HepG2 (cell line): ENCODE measurements at regions not wholly inside any gene's neighbourhood (a gene's known extent, or its start where the extent isn't known, plus 50 kb on each side); places are given as distances from the start of the nearest gene placed in this dataset.

ENCODE experiments used
- ATAC-seq: fragments of 200-7000 bp; cut with Tn5 transposase; 3 replicates; pipeline ENCODE4 v1.9.1; 2020; ENCODE audit warnings: mild to moderate bottlenecking, moderate library complexity
- BruUV-seq: library from RNA; stranded (reverse); fragments of 400-500 nt; replicated peaks from 2 replicates; lab custom pipeline; 2021; lab: Mats Ljungman, UMichigan
- CTCF ChIA-PET: fragments of 300-600 bp; formaldehyde crosslinking; extraction: SDS; loops from one replicate; lab custom pipeline; 2021; ENCODE audit warnings: low total read pairs, inconsistent platforms, low intra/inter-chr PET ratio; lab: Yijun Ruan, JAX
- POLR2A ChIA-PET: fragments of 350-600 bp; sonication (Branson Sonifier 250); formaldehyde crosslinking; loops from one replicate; lab custom pipeline; 2020; ENCODE audit warnings: antibody characterized with exemption, inconsistent platforms; lab: Yijun Ruan, JAX
- DNase-seq: peaks from one replicate; pipeline ENCODE4 v3.0.0-alpha.2; 2015; ENCODE audit warnings: low spot score
- FAIRE-seq: peaks from 3 replicates; lab custom pipeline; 2011; peaks lifted over from hg19 to GRCh38; lab: Jason Lieb, UNC
- H2AFZ ChIP-seq: one replicate; pipeline ENCODE4 v1.6.1; 2011; ENCODE audit warnings: low read length, inconsistent platforms
- H3K27ac ChIP-seq: fragments of 300-600 bp; 3 replicates; pipeline ENCODE4 v1.8.0; 2011; ENCODE audit warnings: mixed run types, mild to moderate bottlenecking, mixed read lengths, low read length, inconsistent platforms; ENCODE audit not compliant: insufficient read depth; ENCODE audit errors: extremely low read length
- H3K27me3 ChIP-seq, 2 experiments: fragments of 200-600 bp in 1 of 2; 2 replicates in 1 of 2; 3 replicates in 1 of 2; pipeline versions ENCODE4 v1.6.0 to v1.8.0; 2011; ENCODE audit warnings: low read length in 2 of 2, mild to moderate bottlenecking in 2 of 2, moderate library complexity in 2 of 2, inconsistent platforms in 1 of 2; ENCODE audit not compliant: insufficient read depth in 2 of 2, control insufficient read depth in 1 of 2
- H3K36me3 ChIP-seq, 2 experiments: fragments of 200-600 bp in 1 of 2; replicated peaks in 1 of 2; 2 replicates in 1 of 2; 3 replicates in 1 of 2; pipeline versions ENCODE4 v1.5.1 to v1.8.0; 2011; ENCODE audit warnings: low read length in 2 of 2, inconsistent platforms in 1 of 2; ENCODE audit not compliant: insufficient read depth in 2 of 2, control insufficient read depth in 1 of 2
- H3K4me1 ChIP-seq: 2 replicates; pipeline ENCODE4 v1.5.1; 2012; ENCODE audit warnings: low read length, inconsistent platforms; ENCODE audit not compliant: insufficient read depth
- H3K4me2 ChIP-seq: 2 replicates; pipeline ENCODE4 v1.6.0; 2011; ENCODE audit warnings: low read depth, low read length, inconsistent platforms
- H3K4me3 ChIP-seq, 3 experiments: fragments of 200-600 bp in 1 of 3; sonication (generic), shearing (Covaris generic) in 1 of 3; replicated peaks in 1 of 3; 2 replicates each; pipeline ENCODE4 v1.5.1; 2011 to 2016; ENCODE audit warnings: low read length in 3 of 3, inconsistent platforms in 2 of 3, low read depth in 2 of 3, mild to moderate bottlenecking in 2 of 3, control low read depth in 1 of 3, mixed read lengths in 1 of 3; ENCODE audit not compliant: insufficient read depth in 1 of 3
- H3K79me2 ChIP-seq: one replicate; pipeline ENCODE4 v1.6.1; 2011; ENCODE audit warnings: low read length, inconsistent platforms; ENCODE audit not compliant: insufficient read depth
- H3K9ac ChIP-seq: 2 replicates; pipeline ENCODE4 v1.6.0; 2011; ENCODE audit warnings: mild to moderate bottlenecking, low read depth, low read length, inconsistent platforms; ENCODE audit not compliant: insufficient read depth
- H3K9me3 ChIP-seq: 2 replicates; pipeline ENCODE4 v1.5.1; 2012; ENCODE audit warnings: mild to moderate bottlenecking, low read length
- H4K20me1 ChIP-seq: 2 replicates; pipeline ENCODE4 v1.6.0; 2011; ENCODE audit warnings: inconsistent platforms, mild to moderate bottlenecking, low read length, moderate library complexity; ENCODE audit not compliant: insufficient read depth
- SKIL ChIP-seq: sonication (generic); formaldehyde crosslinking; IDR thresholded peaks from 2 replicates; pipeline ENCODE4 v1.8.0; 2022; ENCODE audit warnings: missing genetic modification reagents, mild to moderate bottlenecking, moderate library complexity, borderline replicate concordance
- TCF7L2 ChIP-seq: IDR thresholded peaks from 2 replicates; pipeline ENCODE4 v1.6.1; 2011; ENCODE audit warnings: mild to moderate bottlenecking, low read depth, low read length, moderate library complexity
- ZBTB37 ChIP-seq: sonication (generic); formaldehyde crosslinking; IDR thresholded peaks from 2 replicates; pipeline ENCODE4 v1.4.0; 2020; ENCODE audit warnings: mild to moderate bottlenecking, missing genetic modification reagents
- WGBS: methylation state at CpG from one replicate; pipeline ENCODE4 v1.1.6; 2017; ENCODE audit warnings: low lambda C conversion rate; 5-methylcytosine and 5-hydroxymethylcytosine counted together
- in situ Hi-C: cut with HindIII; loops from 2 replicates; pipeline ENCODE4 v1.10.0; 2017; ENCODE audit warnings: low pct_unique_long_range_greater_than_20kb; ENCODE audit not compliant: extremely low pct_ligation_motif_present
- intact Hi-C: fragments of 100-400 bp; cut with micrococcal nuclease; formaldehyde crosslinking; loops from one replicate; pipeline ENCODE4 v1.10.0; 2022; ENCODE audit not compliant: unreplicated experiment
- TF ChIP-seq, protein P1 (sequence below): sonication (generic); formaldehyde crosslinking; IDR thresholded peaks from 2 replicates; pipeline ENCODE4 v1.9.0; 2022; ENCODE audit warnings: low read depth, missing genetic modification reagents

GRCh38 chr13:106344342-106344741, 191.1 kb downstream of the EFNB2 start (continued):
- TF ChIP-seq SKIL (CRISPR knock-in tag), result no peak
- TF ChIP-seq, protein P1, sequence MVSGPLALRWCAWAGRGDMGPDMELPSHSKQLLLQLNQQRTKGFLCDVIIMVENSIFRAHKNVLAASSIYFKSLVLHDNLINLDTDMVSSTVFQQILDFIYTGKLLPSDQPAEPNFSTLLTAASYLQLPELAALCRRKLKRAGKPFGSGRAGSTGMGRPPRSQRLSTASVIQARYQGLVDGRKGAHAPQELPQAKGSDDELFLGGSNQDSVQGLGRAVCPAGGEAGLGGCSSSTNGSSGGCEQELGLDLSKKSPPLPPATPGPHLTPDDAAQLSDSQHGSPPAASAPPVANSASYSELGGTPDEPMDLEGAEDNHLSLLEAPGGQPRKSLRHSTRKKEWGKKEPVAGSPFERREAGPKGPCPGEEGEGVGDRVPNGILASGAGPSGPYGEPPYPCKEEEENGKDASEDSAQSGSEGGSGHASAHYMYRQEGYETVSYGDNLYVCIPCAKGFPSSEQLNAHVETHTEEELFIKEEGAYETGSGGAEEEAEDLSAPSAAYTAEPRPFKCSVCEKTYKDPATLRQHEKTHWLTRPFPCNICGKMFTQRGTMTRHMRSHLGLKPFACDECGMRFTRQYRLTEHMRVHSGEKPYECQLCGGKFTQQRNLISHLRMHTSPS (CRISPR knock-in tag), result no peak
- no peak for TF ChIP-seq ZBTB37

DNA sequence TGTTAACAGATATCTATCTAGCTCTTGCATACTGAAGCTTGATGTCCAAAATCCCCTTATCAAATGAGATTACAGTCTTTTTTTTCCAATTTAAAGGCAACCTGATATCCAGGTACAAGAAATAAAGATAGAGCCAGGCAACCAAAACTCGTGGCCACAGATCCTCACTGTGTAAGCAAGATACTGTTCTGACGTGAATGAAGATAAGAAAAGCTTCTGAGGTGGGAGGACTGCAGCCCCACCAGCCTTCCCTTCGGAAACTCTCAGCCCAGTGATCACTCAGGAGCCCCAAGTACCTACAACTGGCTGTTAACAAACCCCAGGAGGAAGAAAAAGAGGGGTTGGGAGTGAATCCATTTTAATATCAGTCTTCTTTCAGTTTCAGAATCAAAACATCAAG, 191.6 kb downstream of the EFNB2 start:
- Histone ChIP-seq H3K4me1 (no peaks in the 10 kb centered on the region), H3K36me3 (no peaks in the 10 kb centered on the region), H3K9ac (no peak overlapping the region), H3K79me2 (no peaks in the 10 kb centered on the region), H3K9me3 (peaks cover 16% of the 10 kb centered on the region), H3K4me3 (no peak overlapping the region), H3K27me3 (no peaks in the 10 kb centered on the region), H3K27ac (no peak overlapping the region), H3K4me2 (no peak overlapping the region), H4K20me1 (no peaks in the 10 kb centered on the region), H2AFZ (no peak overlapping the region)
- in situ Hi-C loops, result no loop called here
- ATAC-seq, result no peak
- no peak for TF ChIP-seq TCF7L2
- FAIRE-seq, result no peak
- POLR2A ChIA-PET, result no interaction called here
- intact Hi-C loops, result no loop called here
- 0% methylated on average over 3 of the region's 3 CpGs for WGBS
- DNase-seq, result no peak
- CTCF ChIA-PET, result no interaction called here
- no TSS peak for BruUV-seq
